ENCODE measurements at regions not wholly inside any gene's neighbourhood (a gene's known extent, or its start where the extent isn't known, plus 50 kb on each side); places are given as distances from the start of the nearest gene placed in this dataset.
"Not testable (repeated sequence)": the region's sequence is repeated elsewhere in the genome, so short reads cannot be mapped to it uniquely, and the experiment has no call there.

DNA sequence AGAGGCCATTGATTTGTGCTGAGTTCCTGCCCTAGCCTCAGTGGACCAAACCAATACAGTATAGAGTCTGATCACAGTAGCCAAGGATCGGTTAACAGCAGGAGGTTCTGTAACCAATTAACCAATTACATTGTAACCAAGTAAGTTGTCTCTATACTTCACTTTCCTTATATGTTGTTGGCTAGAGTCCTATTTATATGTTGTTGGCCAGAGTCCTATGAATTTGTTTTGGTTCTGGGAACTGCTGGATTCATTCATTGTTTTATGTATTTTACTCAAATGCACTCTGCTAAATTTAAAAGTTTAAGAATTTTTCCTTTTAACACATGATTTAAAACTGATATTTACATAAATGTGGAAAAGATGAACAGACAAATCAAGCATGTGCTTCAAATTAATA lies 597.4 kb upstream of the HS3ST5 start:
- H3K36me3 ChIP-seq (ENCODE audit: control insufficient read depth in 5 of 5, insufficient read depth in 5 of 5, low read length in 5 of 5): no peaks in the 10 kb centered on the region

GRCh38 chr6:114939630-114940029 lies 596.8 kb upstream of the HS3ST5 start:
- Histone ChIP-seq H3K36me3 (ENCODE audit: control insufficient read depth in 5 of 5, insufficient read depth in 5 of 5, low read length in 5 of 5) (no peaks in the 10 kb centered on the region), H3K27ac (ENCODE audit: low read depth, low read length) (no peak overlapping the region), H3K4me1 (ENCODE audit: control insufficient read depth in 5 of 5, insufficient read depth in 5 of 5, low read length in 5 of 5) (no peaks in the 10 kb centered on the region), H3K27me3 (ENCODE audit: control insufficient read depth in 5 of 5, insufficient read depth in 4 of 5, low read length in 5 of 5) (no peaks in the 10 kb centered on the region), H3K9ac (ENCODE audit: low read length in 5 of 5) (no peak overlapping the region), H3K4me3 (ENCODE audit: low read depth in 1 of 5, low read length in 5 of 5) (no peak overlapping the region), H3K9me3 (ENCODE audit: control insufficient read depth in 5 of 5, low read length in 5 of 5) (no peaks in the 10 kb centered on the region)

More for the DNA sequence above, 597.4 kb upstream of the HS3ST5 start:
- Histone ChIP-seq H3K9ac (ENCODE audit: low read length in 5 of 5) (no peak overlapping the region), H3K4me3 (ENCODE audit: low read depth in 1 of 5, low read length in 5 of 5) (no peak overlapping the region), H3K27me3 (ENCODE audit: control insufficient read depth in 5 of 5, insufficient read depth in 4 of 5, low read length in 5 of 5) (no peaks in the 10 kb centered on the region), H3K27ac (ENCODE audit: low read depth, low read length) (no peak overlapping the region), H3K4me1 (ENCODE audit: control insufficient read depth in 5 of 5, insufficient read depth in 5 of 5, low read length in 5 of 5) (no peaks in the 10 kb centered on the region), H3K9me3 (ENCODE audit: control insufficient read depth in 5 of 5, low read length in 5 of 5) (no peaks in the 10 kb centered on the region)

DNA sequence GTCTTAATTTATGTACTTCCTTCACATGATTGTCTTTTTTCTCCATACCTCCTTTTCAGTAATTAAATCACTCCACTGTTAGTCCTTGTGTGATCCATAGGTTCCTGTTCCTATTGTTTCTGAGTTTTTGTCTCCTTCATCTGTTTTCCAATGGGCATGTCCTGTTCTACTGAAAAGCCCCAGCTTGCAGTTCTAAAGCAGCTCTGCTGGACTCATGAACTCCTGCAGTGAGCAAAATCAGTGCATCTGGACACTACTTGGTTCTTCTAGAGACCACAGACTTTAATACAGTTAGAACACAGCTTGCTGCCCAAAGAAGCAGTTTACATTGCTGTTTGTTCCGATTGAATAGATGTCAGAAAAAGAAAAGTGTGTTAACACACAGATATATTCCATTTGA lies 593.3 kb upstream of the HS3ST5 start:
- Histone ChIP-seq H3K36me3 (ENCODE audit: control insufficient read depth in 5 of 5, insufficient read depth in 5 of 5, low read length in 5 of 5) (no peaks in the 10 kb centered on the region), H3K27me3 (ENCODE audit: control insufficient read depth in 5 of 5, insufficient read depth in 4 of 5, low read length in 5 of 5) (no peaks in the 10 kb centered on the region), H3K9ac (ENCODE audit: low read length in 5 of 5) (no peak overlapping the region), H3K27ac (ENCODE audit: low read depth, low read length) (no peak overlapping the region), H3K9me3 (ENCODE audit: control insufficient read depth in 5 of 5, low read length in 5 of 5) (peaks cover 0 to 4% (median 0%) of the 10 kb centered on the region in 5 donors), H3K4me3 (ENCODE audit: low read depth in 1 of 5, low read length in 5 of 5) (no peak overlapping the region), H3K4me1 (ENCODE audit: control insufficient read depth in 5 of 5, insufficient read depth in 5 of 5, low read length in 5 of 5) (no peaks in the 10 kb centered on the region)

GRCh38 chr6:114934079-114934478 lies 591.3 kb upstream of the HS3ST5 start:
- H3K27me3 ChIP-seq (ENCODE audit: control insufficient read depth in 5 of 5, insufficient read depth in 4 of 5, low read length in 5 of 5): no peaks in the 10 kb centered on the region
- peaks cover 0 to 4% (median 0%) of the 10 kb centered on the region in 5 donors for H3K9me3 ChIP-seq (ENCODE audit: control insufficient read depth in 5 of 5, low read length in 5 of 5)
- H3K36me3 ChIP-seq (ENCODE audit: control insufficient read depth in 5 of 5, insufficient read depth in 5 of 5, low read length in 5 of 5): no peaks in the 10 kb centered on the region
- H3K9ac ChIP-seq (ENCODE audit: low read length in 5 of 5): no peak overlapping the region
- H3K4me1 ChIP-seq (ENCODE audit: control insufficient read depth in 5 of 5, insufficient read depth in 5 of 5, low read length in 5 of 5): no peaks in the 10 kb centered on the region
- no peak overlapping the region for H3K4me3 ChIP-seq (ENCODE audit: low read depth in 1 of 5, low read length in 5 of 5)
- H3K27ac ChIP-seq (ENCODE audit: low read depth, low read length): no peak overlapping the region

- not testable (repeated sequence) for H3K36me3 ChIP-seq (ENCODE audit: control insufficient read depth in 5 of 5, insufficient read depth in 5 of 5, low read length in 5 of 5); H3K4me1 ChIP-seq (ENCODE audit: control insufficient read depth in 5 of 5, insufficient read depth in 5 of 5, low read length in 5 of 5); H3K27me3 ChIP-seq (ENCODE audit: control insufficient read depth in 5 of 5, insufficient read depth in 4 of 5, low read length in 5 of 5); H3K9me3 ChIP-seq (ENCODE audit: control insufficient read depth in 5 of 5, low read length in 5 of 5); H3K9ac ChIP-seq (ENCODE audit: low read length in 5 of 5); H3K27ac ChIP-seq (ENCODE audit: low read depth, low read length); H3K4me3 ChIP-seq (ENCODE audit: low read depth in 1 of 5, low read length in 5 of 5)
Measured at GRCh38 chr6:114928731-114929130, 585.9 kb upstream of the HS3ST5 start.

- no peaks in the 10 kb centered on the region for H3K4me1 ChIP-seq (ENCODE audit: control insufficient read depth in 5 of 5, insufficient read depth in 5 of 5, low read length in 5 of 5)
- no peaks in the 10 kb centered on the region for H3K9me3 ChIP-seq (ENCODE audit: control insufficient read depth in 5 of 5, low read length in 5 of 5)
- H3K36me3 ChIP-seq (ENCODE audit: control insufficient read depth in 5 of 5, insufficient read depth in 5 of 5, low read length in 5 of 5): no peaks in the 10 kb centered on the region
- no peaks in the 10 kb centered on the region for H3K27me3 ChIP-seq (ENCODE audit: control insufficient read depth in 5 of 5, insufficient read depth in 4 of 5, low read length in 5 of 5)
- no peak overlapping the region for H3K9ac ChIP-seq (ENCODE audit: low read length in 5 of 5)
- H3K4me3 ChIP-seq (ENCODE audit: low read depth in 1 of 5, low read length in 5 of 5): no peak overlapping the region
- H3K27ac ChIP-seq (ENCODE audit: low read depth, low read length): no peak overlapping the region
Measured at GRCh38 chr6:114906096-114906495, 563.3 kb upstream of the HS3ST5 start.

DNA sequence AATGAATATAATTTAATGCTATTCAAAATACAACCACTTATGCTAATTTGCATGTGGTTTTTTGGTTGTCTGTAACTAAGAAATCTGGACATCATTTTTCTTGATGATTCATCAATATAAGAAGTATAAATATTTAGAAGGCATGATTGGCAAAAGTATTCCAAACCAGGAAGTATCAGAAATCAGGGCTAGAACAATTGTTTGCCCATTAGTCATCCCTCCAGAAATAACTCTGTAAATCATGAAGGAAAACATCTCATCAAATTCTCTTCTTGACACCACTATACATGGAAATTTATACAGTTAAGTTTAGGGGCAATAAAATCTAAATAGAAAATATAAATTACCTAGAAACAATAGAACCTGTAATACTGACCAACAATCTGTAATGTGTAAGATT lies 554.7 kb upstream of the HS3ST5 start:
- Histone ChIP-seq H3K9me3 (ENCODE audit: control insufficient read depth in 5 of 5, low read length in 5 of 5) (peaks cover 0 to 11% (median 9%) of the 10 kb centered on the region in 5 donors), H3K4me1 (ENCODE audit: control insufficient read depth in 5 of 5, insufficient read depth in 5 of 5, low read length in 5 of 5) (no peaks in the 10 kb centered on the region), H3K9ac (ENCODE audit: low read length in 5 of 5) (no peak overlapping the region), H3K36me3 (ENCODE audit: control insufficient read depth in 5 of 5, insufficient read depth in 5 of 5, low read length in 5 of 5) (no peaks in the 10 kb centered on the region), H3K27me3 (ENCODE audit: control insufficient read depth in 5 of 5, insufficient read depth in 4 of 5, low read length in 5 of 5) (no peaks in the 10 kb centered on the region), H3K4me3 (ENCODE audit: low read depth in 1 of 5, low read length in 5 of 5) (no peak overlapping the region), H3K27ac (ENCODE audit: low read depth, low read length) (no peak overlapping the region)

GRCh38 chr6:114892211-114892610 lies 549.4 kb upstream of the HS3ST5 start:
- H3K36me3 ChIP-seq (ENCODE audit: control insufficient read depth in 5 of 5, insufficient read depth in 5 of 5, low read length in 5 of 5): no peaks in the 10 kb centered on the region
- no peak overlapping the region for H3K4me3 ChIP-seq (ENCODE audit: low read depth in 1 of 5, low read length in 5 of 5)

DNA sequence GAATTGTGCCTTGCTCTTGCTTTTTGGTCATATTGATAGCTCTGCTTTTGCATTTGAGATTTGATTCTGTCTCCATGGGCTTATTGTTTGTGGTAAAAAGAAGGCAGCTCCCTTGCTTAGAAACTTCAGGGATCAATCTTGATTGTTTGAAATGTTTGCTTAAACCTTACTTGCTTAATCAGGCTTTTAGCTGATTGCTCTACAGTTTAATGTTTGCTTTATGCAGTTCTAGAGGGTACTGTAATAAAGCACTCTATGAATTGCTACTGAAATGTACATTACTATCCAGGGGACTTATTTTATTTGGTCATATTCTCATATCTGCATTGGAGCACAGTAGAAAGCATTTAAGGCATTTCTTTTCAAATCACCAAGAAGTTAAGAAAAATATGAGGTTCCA lies 545.4 kb upstream of the HS3ST5 start:
- Histone ChIP-seq H3K36me3 (ENCODE audit: control insufficient read depth in 5 of 5, insufficient read depth in 5 of 5, low read length in 5 of 5) (no peaks in the 10 kb centered on the region), H3K9ac (ENCODE audit: low read length in 5 of 5) (no peak overlapping the region), H3K27ac (ENCODE audit: low read depth, low read length) (no peak overlapping the region), H3K4me3 (ENCODE audit: low read depth in 1 of 5, low read length in 5 of 5) (no peak overlapping the region), H3K9me3 (ENCODE audit: control insufficient read depth in 5 of 5, low read length in 5 of 5) (no peaks in the 10 kb centered on the region), H3K4me1 (ENCODE audit: control insufficient read depth in 5 of 5, insufficient read depth in 5 of 5, low read length in 5 of 5) (no peaks in the 10 kb centered on the region), H3K27me3 (ENCODE audit: control insufficient read depth in 5 of 5, insufficient read depth in 4 of 5, low read length in 5 of 5) (no peaks in the 10 kb centered on the region)

More at GRCh38 chr6:114892211-114892610, 549.4 kb upstream of the HS3ST5 start:
- Histone ChIP-seq H3K9ac (ENCODE audit: low read length in 5 of 5) (no peak overlapping the region), H3K9me3 (ENCODE audit: control insufficient read depth in 5 of 5, low read length in 5 of 5) (peaks cover 0 to 3% (median 0%) of the 10 kb centered on the region in 5 donors), H3K27ac (ENCODE audit: low read depth, low read length) (no peak overlapping the region), H3K4me1 (ENCODE audit: control insufficient read depth in 5 of 5, insufficient read depth in 5 of 5, low read length in 5 of 5) (no peaks in the 10 kb centered on the region), H3K27me3 (ENCODE audit: control insufficient read depth in 5 of 5, insufficient read depth in 4 of 5, low read length in 5 of 5) (no peaks in the 10 kb centered on the region)

- H3K4me1 ChIP-seq (ENCODE audit: control insufficient read depth in 5 of 5, insufficient read depth in 5 of 5, low read length in 5 of 5): no peaks in the 10 kb centered on the region
- H3K27me3 ChIP-seq (ENCODE audit: control insufficient read depth in 5 of 5, insufficient read depth in 4 of 5, low read length in 5 of 5): no peaks in the 10 kb centered on the region
- H3K9me3 ChIP-seq (ENCODE audit: control insufficient read depth in 5 of 5, low read length in 5 of 5): no peaks in the 10 kb centered on the region
- no peak overlapping the region for H3K9ac ChIP-seq (ENCODE audit: low read length in 5 of 5)
- no peak overlapping the region for H3K4me3 ChIP-seq (ENCODE audit: low read depth in 1 of 5, low read length in 5 of 5)
- no peak overlapping the region for H3K27ac ChIP-seq (ENCODE audit: low read depth, low read length)
- H3K36me3 ChIP-seq (ENCODE audit: control insufficient read depth in 5 of 5, insufficient read depth in 5 of 5, low read length in 5 of 5): no peaks in the 10 kb centered on the region
Measured at GRCh38 chr6:114886670-114887436, 544.0 kb upstream of the HS3ST5 start.

All from subcutaneous abdominal adipose tissue (tissue), 5 donors.